OCI-LY3 (cell line): ENCODE measurements at regions not wholly inside any gene's neighbourhood (a gene's known extent, or its start where the extent isn't known, plus 50 kb on each side); places are given as distances from the start of the nearest gene placed in this dataset.

Experiments
- H2AFZ ChIP-seq: fragments of 200-600, 300-600 bp; shearing (Covaris generic); 2 replicates; pipeline ENCODE4 v1.6.0; 2014; ENCODE audit warnings: antibody characterized with exemption, low read depth, low read length
- H3K27ac ChIP-seq: fragments of 200-600, 300-600 bp; sonication (generic); 2 replicates; pipeline ENCODE4 v1.5.1; 2014; ENCODE audit warnings: mild to moderate bottlenecking, low read length, moderate library complexity, mixed read lengths
- H3K27me3 ChIP-seq: fragments of 200-600, 300-600 bp; sonication (generic); 2 replicates; pipeline ENCODE4 v1.6.1; 2014; ENCODE audit warnings: low read depth, low read length, mixed read lengths
- H3K36me3 ChIP-seq: fragments of 200-600, 300-600 bp; sonication (generic); replicated peaks from 2 replicates; pipeline ENCODE3; 2014; ENCODE audit warnings: low read depth, low read length, mixed read lengths
- H3K4me1 ChIP-seq: fragments of 300-600, 200-600 bp; sonication (generic); 2 replicates; pipeline ENCODE4 v1.6.1; 2014; ENCODE audit warnings: low read length, mixed read lengths
- H3K4me2 ChIP-seq: fragments of 200-600, 300-600 bp; sonication (generic); 2 replicates; pipeline ENCODE4 v1.6.1; 2014; ENCODE audit warnings: low read length, mixed read lengths
- H3K4me3 ChIP-seq: fragments of 300-600, 200-600 bp; sonication (generic); 2 replicates; pipeline ENCODE4 v1.5.1; 2014; ENCODE audit warnings: antibody characterized with exemption, mild to moderate bottlenecking, low read length, moderate library complexity
- H3K79me2 ChIP-seq: fragments of 300-600, 200-600 bp; shearing (Covaris generic); 2 replicates; pipeline ENCODE4 v1.6.1; 2014; ENCODE audit warnings: mild to moderate bottlenecking, low read length, mixed read lengths
- H3K9ac ChIP-seq: fragments of 300-600, 200-600 bp; shearing (Covaris generic); 2 replicates; pipeline ENCODE4 v1.6.0; 2014; ENCODE audit warnings: mild to moderate bottlenecking, low read length, moderate library complexity
- H3K9me3 ChIP-seq: fragments of 200-600, 300-600 bp; shearing (Covaris generic); 2 replicates; pipeline ENCODE4 v1.6.1; 2014; ENCODE audit warnings: low read length, mixed read lengths; ENCODE audit not compliant: insufficient read depth
- H4K20me1 ChIP-seq: fragments of 200-600, 300-600 bp; sonication (generic); 2 replicates; pipeline ENCODE4 v1.6.1; 2016; ENCODE audit warnings: low read length, mixed read lengths; ENCODE audit not compliant: insufficient read depth
- CTCF ChIP-seq: fragments of 200-600, 300-600 bp; sonication (generic); IDR thresholded peaks from 2 replicates; pipeline ENCODE4 v1.5.1; 2014; ENCODE audit warnings: antibody characterized with exemption, low read length, low read depth
- EZH2phosphoT487 ChIP-seq: fragments of 200-600 bp; shearing (Covaris generic); IDR thresholded peaks from 2 replicates; pipeline ENCODE4 v1.6.1; 2018; ENCODE audit warnings: antibody characterized with exemption, mixed run types, low read depth

- no peaks in the 10 kb centered on the region for H3K36me3 ChIP-seq
- H3K27me3 ChIP-seq = peaks cover 17% of the 10 kb centered on the region
- no peak overlapping the region for H2AFZ ChIP-seq
- no peaks in the 10 kb centered on the region for H3K9me3 ChIP-seq
- H3K27ac ChIP-seq = no peak overlapping the region
- no peak overlapping the region for H3K4me3 ChIP-seq
- H3K4me1 ChIP-seq = no peaks in the 10 kb centered on the region
- H3K4me2 ChIP-seq = no peak overlapping the region
- no peak overlapping the region for H3K9ac ChIP-seq
- no peaks in the 10 kb centered on the region for H4K20me1 ChIP-seq
- H3K79me2 ChIP-seq = no peaks in the 10 kb centered on the region
- no peak for TF ChIP-seq EZH2phosphoT487
- no peak for TF ChIP-seq CTCF
Measured at GRCh38 chr21:39084979-39085729, 98.1 kb downstream of the PSMG1 start.

- Histone ChIP-seq H3K4me2 (no peak overlapping the region), H3K36me3 (no peaks in the 10 kb centered on the region), H3K4me3 (no peak overlapping the region), H3K79me2 (no peaks in the 10 kb centered on the region), H2AFZ (no peak overlapping the region), H3K27ac (no peak overlapping the region), H3K4me1 (no peaks in the 10 kb centered on the region), H3K27me3 (peaks cover 17% of the 10 kb centered on the region), H3K9ac (no peak overlapping the region), H3K9me3 (no peaks in the 10 kb centered on the region), H4K20me1 (no peaks in the 10 kb centered on the region)
- TF ChIP-seq CTCF (no peak), EZH2phosphoT487 (no peak)
Measured at GRCh38 chr21:39084073-39084472, 99.2 kb downstream of the PSMG1 start.

GRCh38 chr21:39083377-39084008, 99.8 kb downstream of the PSMG1 start:
- Histone ChIP-seq H3K79me2 (no peaks in the 10 kb centered on the region), H3K4me2 (no peak overlapping the region), H3K9ac (no peak overlapping the region), H3K4me3 (no peak overlapping the region), H3K27ac (no peak overlapping the region), H4K20me1 (no peaks in the 10 kb centered on the region), H2AFZ (no peak overlapping the region), H3K4me1 (no peaks in the 10 kb centered on the region), H3K36me3 (no peaks in the 10 kb centered on the region), H3K27me3 (peaks cover 17% of the 10 kb centered on the region), H3K9me3 (no peaks in the 10 kb centered on the region)
- TF ChIP-seq EZH2phosphoT487 = no peak
- TF ChIP-seq CTCF = no peak

GRCh38 chr21:39082656-39083376, 100.4 kb downstream of the PSMG1 start:
- TF ChIP-seq EZH2phosphoT487 (no peak), CTCF (no peak)
- Histone ChIP-seq H4K20me1 (no peaks in the 10 kb centered on the region), H3K4me1 (no peaks in the 10 kb centered on the region), H2AFZ (no peak overlapping the region), H3K4me3 (no peak overlapping the region), H3K9ac (no peak overlapping the region), H3K4me2 (no peak overlapping the region), H3K79me2 (no peaks in the 10 kb centered on the region), H3K27me3 (peaks cover 17% of the 10 kb centered on the region), H3K9me3 (no peaks in the 10 kb centered on the region), H3K27ac (no peak overlapping the region), H3K36me3 (no peaks in the 10 kb centered on the region)
